WTC11 (cell line): ENCODE measurements at regions not wholly inside any gene's neighbourhood (a gene's known extent, or its start where the extent isn't known, plus 50 kb on each side); places are given as distances from the start of the nearest gene placed in this dataset.

Source experiments
- ATAC-seq: fragments of 200-7000 bp; cut with Tn5 transposase; 2 replicates; pipeline ENCODE4 v1.10.0; 2021; ENCODE audit warnings: mild to moderate bottlenecking, moderate library complexity
- CTCF ChIA-PET: fragments of 300-600 bp; sonication (Branson Sonifier 250); formaldehyde crosslinking; loops from one replicate; lab custom pipeline; 2021; ENCODE audit warnings: antibody characterized with exemption; lab: Charles Lee
- POLR2A ChIA-PET: fragments of 350-600 bp; sonication (Branson Sonifier 250); formaldehyde crosslinking; loops from one replicate; lab custom pipeline; 2021; ENCODE audit warnings: antibody characterized with exemption; lab: Charles Lee
- DNase-seq: peaks from one replicate; pipeline ENCODE4 v3.0.0; 2021; ENCODE audit warnings: low spot score
- H3K27ac Mint-ChIP-seq: 2 replicates; pipeline ENCODE4 v1.8.0; 2021; ENCODE audit warnings: mixed read lengths
- H3K27me3 Mint-ChIP-seq: 2 replicates; pipeline ENCODE4 v1.8.0; 2021; ENCODE audit warnings: low read depth, mild to moderate bottlenecking, moderate library complexity, mixed read lengths
- H3K36me3 Mint-ChIP-seq: 2 replicates; pipeline ENCODE4 v1.8.0; 2021; ENCODE audit warnings: mixed read lengths
- H3K4me1 Mint-ChIP-seq: 2 replicates; pipeline ENCODE4 v1.8.0; 2022; ENCODE audit warnings: mixed read lengths
- H3K4me3 Mint-ChIP-seq: 2 replicates; pipeline ENCODE4 v1.8.0; 2021; ENCODE audit warnings: mild to moderate bottlenecking, moderate library complexity, mixed read lengths
- H3K9me3 Mint-ChIP-seq: 2 replicates; pipeline ENCODE4 v1.8.0; 2021; ENCODE audit warnings: mixed read lengths
- ATF2 ChIP-seq: sonication (generic); formaldehyde crosslinking; IDR thresholded peaks from 2 replicates; pipeline ENCODE4 v1.8.1; 2022; ENCODE audit warnings: low read depth, missing genetic modification reagents, borderline replicate concordance
- FOXK1 ChIP-seq: sonication (generic); formaldehyde crosslinking; IDR thresholded peaks from 2 replicates; pipeline ENCODE4 v1.8.0; 2022; ENCODE audit warnings: mild to moderate bottlenecking, moderate library complexity, missing genetic modification reagents
- FOXP1 ChIP-seq: sonication (generic); formaldehyde crosslinking; IDR thresholded peaks from 2 replicates; pipeline ENCODE4 v1.8.0; 2022; ENCODE audit warnings: missing genetic modification reagents, mild to moderate bottlenecking, moderate library complexity, borderline replicate concordance
- FOXP4 ChIP-seq: sonication (generic); formaldehyde crosslinking; IDR thresholded peaks from 2 replicates; pipeline ENCODE4 v1.8.0; 2022; ENCODE audit warnings: mild to moderate bottlenecking, missing genetic modification reagents
- GRHL2 ChIP-seq: fragments of 250-450 bp; sonication (Bioruptor Pico); IDR thresholded peaks from 2 replicates; pipeline ENCODE4 v1.8.0; 2022; ENCODE audit warnings: mild to moderate bottlenecking, moderate library complexity; ENCODE audit not compliant: insufficient replicate concordance, severe bottlenecking
- MXD4 ChIP-seq: fragments of 250-450 bp; sonication (Bioruptor Pico); IDR thresholded peaks from 2 replicates; pipeline ENCODE4 v1.8.0; 2021; ENCODE audit warnings: mild to moderate bottlenecking, moderate library complexity, borderline replicate concordance
- NFYB ChIP-seq: sonication (generic); formaldehyde crosslinking; conservative IDR thresholded peaks from 2 replicates; pipeline ENCODE4 v1.8.0; 2022; ENCODE audit warnings: low read depth, missing genetic modification reagents
- NR1H2 ChIP-seq: sonication (generic); formaldehyde crosslinking; IDR thresholded peaks from 2 replicates; pipeline ENCODE4 v1.9.0; 2021; ENCODE audit warnings: mild to moderate bottlenecking, moderate library complexity, missing genetic modification reagents
- PRDM15 ChIP-seq: sonication (generic); formaldehyde crosslinking; IDR thresholded peaks from 2 replicates; pipeline ENCODE4 v1.8.0; 2022; ENCODE audit warnings: missing genetic modification reagents
- USF2 ChIP-seq: sonication (generic); formaldehyde crosslinking; IDR thresholded peaks from 2 replicates; pipeline ENCODE4 v1.8.1; 2023; ENCODE audit warnings: mild to moderate bottlenecking, missing genetic modification reagents, moderate library complexity
- ZNF121 ChIP-seq: sonication (generic); formaldehyde crosslinking; IDR thresholded peaks from 2 replicates; pipeline ENCODE4 v1.8.0; 2023; ENCODE audit warnings: missing genetic modification reagents
- ZNF281 ChIP-seq: sonication (generic); formaldehyde crosslinking; IDR thresholded peaks from 2 replicates; pipeline ENCODE4 v1.8.0; 2023; ENCODE audit warnings: mild to moderate bottlenecking, missing genetic modification reagents
- ZNF317 ChIP-seq: sonication (generic); formaldehyde crosslinking; IDR thresholded peaks from 2 replicates; pipeline ENCODE4 v1.8.1; 2023; ENCODE audit warnings: low read depth, mild to moderate bottlenecking, moderate library complexity, missing genetic modification reagents, borderline replicate concordance
- ZNF532 ChIP-seq: fragments of 250-450 bp; sonication (Bioruptor Pico); IDR thresholded peaks from 2 replicates; pipeline ENCODE4 v1.9.0; 2021; ENCODE audit warnings: mild to moderate bottlenecking, borderline replicate concordance

- TF ChIP-seq ATF2 (CRISPR knock-in tag) (no peak), ZNF532 (no peak), MXD4 (CRISPR knock-in tag) (no peak), USF2 (CRISPR knock-in tag) (no peak), FOXP4 (CRISPR knock-in tag) (no peak), ZNF121 (CRISPR knock-in tag) (no peak)
- TF ChIP-seq, all 79 proteins: peak for 0
- no peaks in the 10 kb centered on the region for H3K36me3 Mint-ChIP-seq
- ChIA-PET POLR2A (no interaction called here), CTCF (no interaction called here)
- no peak overlapping the region for H3K4me3 Mint-ChIP-seq
- DNase-seq (no peak), ATAC-seq (no peak)
- peaks cover 4% of the 10 kb centered on the region; the same call in 1 of the 2 replicates for H3K9me3 Mint-ChIP-seq
- H3K27ac Mint-ChIP-seq: no peak overlapping the region
- peaks cover 16% of the 10 kb centered on the region for H3K4me1 Mint-ChIP-seq
- no peaks in the 10 kb centered on the region for H3K27me3 Mint-ChIP-seq
Observed at GRCh38 chr2:12070581-12070980, 324.1 kb downstream of the LPIN1 start.

GRCh38 chr2:12071318-12071717 is 324.9 kb downstream of the LPIN1 start:
- CTCF ChIA-PET: no interaction called here
- DNase-seq (no peak), ATAC-seq (no peak)
- H3K9me3 Mint-ChIP-seq: peaks cover 4% of the 10 kb centered on the region; the same call in 1 of the 2 replicates
- H3K36me3 Mint-ChIP-seq: no peaks in the 10 kb centered on the region
- H3K27me3 Mint-ChIP-seq: no peaks in the 10 kb centered on the region
- H3K27ac Mint-ChIP-seq: no peak overlapping the region
- H3K4me3 Mint-ChIP-seq: no peak overlapping the region
- peaks cover 16% of the 10 kb centered on the region for H3K4me1 Mint-ChIP-seq
- POLR2A ChIA-PET: no interaction called here
- TF ChIP-seq FOXP1 (CRISPR knock-in tag) (no peak), PRDM15 (CRISPR knock-in tag) (no peak), GRHL2 (CRISPR knock-in tag) (no peak), FOXK1 (no peak), NFYB (CRISPR knock-in tag) (no peak), ZNF317 (CRISPR knock-in tag) (no peak), ZNF281 (CRISPR knock-in tag) (no peak), NR1H2 (CRISPR knock-in tag) (no peak)
